MCF 10A (cell line): ENCODE measurements at regions not wholly inside any gene's neighbourhood (a gene's known extent, or its start where the extent isn't known, plus 50 kb on each side); places are given as distances from the start of the nearest gene placed in this dataset.

Experiments used
- BruUV-seq: library from RNA; stranded (reverse); fragments of 400-500 nt; replicated peaks from 2 replicates; lab custom pipeline; 2021; lab: Mats Ljungman, UMichigan
- CTCF ChIA-PET: fragments of 300-600 bp; sonication (Branson Sonifier 250); formaldehyde crosslinking; extraction: SDS; loops from one replicate; lab custom pipeline; 2021; ENCODE audit warnings: antibody characterized with exemption, inconsistent platforms; lab: Yijun Ruan, JAX
- POLR2A ChIA-PET: fragments of 300-600, 350-650 bp; sonication (Branson Sonifier 250); formaldehyde crosslinking; extraction: SDS; loops from one replicate; lab custom pipeline; 2020; ENCODE audit warnings: antibody characterized with exemption, inconsistent platforms; lab: Yijun Ruan, JAX
- DNase-seq: peaks from one replicate; pipeline ENCODE4 v3.0.0-alpha.2; 2018; ENCODE audit not compliant: unreplicated experiment
- H3K27ac Mint-ChIP-seq: one replicate; pipeline ENCODE4 v1.8.0; 2022; ENCODE audit warnings: mild to moderate bottlenecking, low read depth, mixed read lengths; ENCODE audit not compliant: unreplicated experiment
- H3K27me3 Mint-ChIP-seq: one replicate; pipeline ENCODE4 v1.8.0; 2022; ENCODE audit warnings: mixed read lengths; ENCODE audit not compliant: insufficient read depth, unreplicated experiment
- H3K36me3 Mint-ChIP-seq: one replicate; pipeline ENCODE4 v1.8.0; 2022; ENCODE audit warnings: mild to moderate bottlenecking, moderate library complexity, mixed read lengths; ENCODE audit not compliant: insufficient read depth, unreplicated experiment
- H3K4me1 Mint-ChIP-seq: one replicate; pipeline ENCODE4 v1.8.0; 2022; ENCODE audit warnings: mixed read lengths; ENCODE audit not compliant: insufficient read depth, unreplicated experiment
- H3K4me3 Mint-ChIP-seq: one replicate; pipeline ENCODE4 v1.8.0; 2022; ENCODE audit warnings: mild to moderate bottlenecking, moderate library complexity, mixed read lengths; ENCODE audit not compliant: unreplicated experiment
- H3K9me3 Mint-ChIP-seq: one replicate; pipeline ENCODE4 v1.8.0; 2022; ENCODE audit warnings: mixed read lengths; ENCODE audit not compliant: unreplicated experiment
- CTCF ChIP-seq: fragments of 200-600 bp; IDR thresholded peaks from one replicate; pipeline ENCODE4 v1.8.0; 2022; ENCODE audit warnings: antibody characterized with exemption, mild to moderate bottlenecking; ENCODE audit not compliant: unreplicated experiment
- intact Hi-C: fragments of 100-400 bp; cut with micrococcal nuclease; formaldehyde crosslinking; loops from 2 replicates; pipeline ENCODE4 v1.14.1; 2022

- ChIA-PET POLR2A (no interaction called here), CTCF (interaction anchor here (0.7 kb wide), 1 partner anchor 1022 kb away, joined by 3 read pairs; no protein-coding TSS in a partner anchor)
- Mint-ChIP-seq H3K9me3 (no peaks in the 10 kb centered on the region), H3K27me3 (no peaks in the 10 kb centered on the region), H3K36me3 (no peaks in the 10 kb centered on the region), H3K4me3 (no peak overlapping the region), H3K4me1 (no peaks in the 10 kb centered on the region), H3K27ac (no peak overlapping the region)
- no peak for DNase-seq
- no peak for TF ChIP-seq CTCF
- intact Hi-C loops, result no loop called here
- BruUV-seq, result no TSS peak
Measured at GRCh38 chr7:27387864-27388263, 145.3 kb downstream of the EVX1 start.

DNA sequence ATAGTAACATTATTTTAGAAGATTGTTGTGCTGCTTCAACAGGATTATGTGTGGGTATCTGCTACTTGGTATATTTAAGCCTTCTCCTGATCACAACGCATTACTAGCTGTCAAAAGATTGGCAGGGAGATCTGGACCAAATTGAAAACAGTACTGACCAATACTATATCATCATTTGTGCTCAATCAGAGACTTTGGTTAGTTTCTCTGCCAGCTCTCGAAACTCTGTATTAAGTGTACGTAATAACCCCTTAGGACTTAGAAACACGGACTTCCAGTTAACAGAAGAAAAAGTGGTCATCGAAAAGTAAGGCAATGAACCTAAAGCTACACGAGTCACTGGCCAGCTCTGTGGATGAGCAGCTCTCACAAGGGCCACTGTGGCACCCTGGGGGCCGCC, 146.0 kb downstream of the EVX1 start:
- Mint-ChIP-seq H3K4me1 (no peaks in the 10 kb centered on the region), H3K9me3 (no peaks in the 10 kb centered on the region), H3K27ac (no peak overlapping the region), H3K36me3 (no peaks in the 10 kb centered on the region), H3K4me3 (no peak overlapping the region), H3K27me3 (peaks cover 2% of the 10 kb centered on the region)
- CTCF ChIA-PET, result interaction anchor here (0.5 to 0.7 kb wide), 2 partner anchors 8 to 1023 kb away, joined by 3 to 5 read pairs; no protein-coding TSS in a partner anchor
- intact Hi-C loops, result no loop called here
- TF ChIP-seq CTCF, result no peak
- DNase-seq, result no peak
- BruUV-seq, result no TSS peak
- POLR2A ChIA-PET, result no interaction called here

DNA sequence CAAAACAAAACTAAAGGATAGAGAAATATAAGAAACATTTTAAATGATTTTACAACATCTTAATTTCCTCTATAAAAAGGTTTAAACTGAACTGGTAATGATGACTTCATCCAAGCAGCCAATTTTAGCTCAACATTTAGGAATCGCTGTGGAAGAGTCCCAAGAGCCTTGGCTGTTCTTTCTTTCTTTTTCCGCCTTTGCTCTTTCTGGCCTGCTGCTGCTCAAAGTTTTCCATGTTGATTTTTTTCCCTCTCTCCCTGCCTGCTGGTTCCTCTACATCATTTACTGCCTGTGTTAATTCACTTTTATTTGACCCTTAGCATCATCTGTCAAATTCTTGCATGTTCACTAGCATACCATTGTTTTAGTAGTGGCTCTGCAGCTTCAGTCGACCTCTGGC, 146.9 kb downstream of the EVX1 start:
- no peaks in the 10 kb centered on the region for H3K36me3 Mint-ChIP-seq
- ChIA-PET POLR2A (no interaction called here), CTCF (no interaction called here)
- H3K4me3 Mint-ChIP-seq, result no peak overlapping the region
- no peak overlapping the region for H3K27ac Mint-ChIP-seq
- DNase-seq, result no peak
- H3K27me3 Mint-ChIP-seq, result peaks cover 11% of the 10 kb centered on the region
- no peak for TF ChIP-seq CTCF
- H3K4me1 Mint-ChIP-seq, result no peaks in the 10 kb centered on the region
- BruUV-seq, result no TSS peak
- no peaks in the 10 kb centered on the region for H3K9me3 Mint-ChIP-seq
- intact Hi-C loops, result no loop called here

- H3K9me3 Mint-ChIP-seq, result no peaks in the 10 kb centered on the region
- no peak for TF ChIP-seq CTCF
- no peaks in the 10 kb centered on the region for H3K4me1 Mint-ChIP-seq
- no peak for DNase-seq
- ChIA-PET CTCF (no interaction called here), POLR2A (interaction anchor here (0.5 to 0.8 kb wide), 2 partner anchors 184 to 313 kb away, joined by 3 read pairs; no protein-coding TSS in a partner anchor)
- no peak overlapping the region for H3K27ac Mint-ChIP-seq
- H3K36me3 Mint-ChIP-seq, result no peaks in the 10 kb centered on the region
- no TSS peak for BruUV-seq
- peaks cover 13% of the 10 kb centered on the region for H3K27me3 Mint-ChIP-seq
- intact Hi-C loops, result no loop called here
- no peak overlapping the region for H3K4me3 Mint-ChIP-seq
Measured at GRCh38 chr7:27392477-27392876, 149.9 kb downstream of the EVX1 start.
